GM23338 (cell line): ENCODE measurements at regions not wholly inside any gene's neighbourhood (a gene's known extent, or its start where the extent isn't known, plus 50 kb on each side); places are given as distances from the start of the nearest gene placed in this dataset.
"Not testable (repeated sequence)": the region's sequence is repeated elsewhere in the genome, so short reads cannot be mapped to it uniquely, and the experiment has no call there.

Experiments
- CREB1 ChIP-seq: fragments of 250-450 bp; sonication (Bioruptor Pico); IDR thresholded peaks from 2 replicates; pipeline ENCODE4 v1.5.0; 2020; ENCODE audit warnings: low read depth, mild to moderate bottlenecking, moderate library complexity
- CTCF ChIP-seq, 2 experiments: fragments of 200-600 bp in 1 of 2; sonication (generic) in 1 of 2; conservative IDR thresholded peaks; 2 replicates each; pipeline versions ENCODE4 v1.5.1 to v1.6.1; 2016 to 2017; ENCODE audit warnings: antibody characterized with exemption in 2 of 2, low read depth in 2 of 2, mild to moderate bottlenecking in 2 of 2, moderate library complexity in 1 of 2
- EZH2 ChIP-seq: fragments of 200-600 bp; sonication (generic); IDR thresholded peaks from one replicate; pipeline ENCODE4 v1.8.0; 2017; ENCODE audit warnings: antibody characterized with exemption, mild to moderate bottlenecking, low read depth; ENCODE audit not compliant: unreplicated experiment
- EZH2phosphoT487 ChIP-seq: fragments of 200-600 bp; sonication (generic); IDR thresholded peaks from one replicate; pipeline ENCODE4 v1.8.1; 2018; ENCODE audit warnings: antibody characterized with exemption; ENCODE audit not compliant: unreplicated experiment
- JUNB ChIP-seq: IDR thresholded peaks from one replicate; pipeline ENCODE4 v1.6.1; 2016; ENCODE audit warnings: antibody characterized with exemption; ENCODE audit not compliant: unreplicated experiment
- NANOG ChIP-seq: IDR thresholded peaks from 2 replicates; pipeline ENCODE4 v1.6.1; 2016; ENCODE audit warnings: antibody characterized with exemption, borderline replicate concordance
- POLR2AphosphoS5 ChIP-seq: IDR thresholded peaks from 2 replicates; pipeline ENCODE4 v1.6.1; 2016; ENCODE audit warnings: antibody characterized with exemption, low read depth
- STAT1 ChIP-seq: IDR thresholded peaks from one replicate; pipeline ENCODE4 v1.6.1; 2016; ENCODE audit warnings: antibody characterized with exemption; ENCODE audit not compliant: unreplicated experiment
- ZNF114 ChIP-seq: fragments of 250-450 bp; sonication (Bioruptor Pico); IDR thresholded peaks from 2 replicates; pipeline ENCODE4 v1.5.0; 2020; ENCODE audit warnings: mild to moderate bottlenecking, moderate library complexity
- ZNF331 ChIP-seq: fragments of 250-450 bp; sonication (Bioruptor Pico); IDR thresholded peaks from 2 replicates; pipeline ENCODE4 v1.5.0; 2020; ENCODE audit warnings: low read depth, mild to moderate bottlenecking, moderate library complexity
- ZNF462 ChIP-seq: fragments of 250-450 bp; sonication (Bioruptor Pico); IDR thresholded peaks from 2 replicates; pipeline ENCODE4 v1.5.0; 2020; ENCODE audit warnings: mild to moderate bottlenecking, moderate library complexity
- TF ChIP-seq, protein P1 (sequence below): IDR thresholded peaks from one replicate; pipeline ENCODE4 v1.6.1; 2018; ENCODE audit warnings: antibody characterized with exemption; ENCODE audit not compliant: unreplicated experiment
- TF ChIP-seq, protein P2 (sequence below): IDR thresholded peaks from 2 replicates; pipeline ENCODE4 v1.6.1; 2016; ENCODE audit warnings: antibody characterized with exemption

DNA sequence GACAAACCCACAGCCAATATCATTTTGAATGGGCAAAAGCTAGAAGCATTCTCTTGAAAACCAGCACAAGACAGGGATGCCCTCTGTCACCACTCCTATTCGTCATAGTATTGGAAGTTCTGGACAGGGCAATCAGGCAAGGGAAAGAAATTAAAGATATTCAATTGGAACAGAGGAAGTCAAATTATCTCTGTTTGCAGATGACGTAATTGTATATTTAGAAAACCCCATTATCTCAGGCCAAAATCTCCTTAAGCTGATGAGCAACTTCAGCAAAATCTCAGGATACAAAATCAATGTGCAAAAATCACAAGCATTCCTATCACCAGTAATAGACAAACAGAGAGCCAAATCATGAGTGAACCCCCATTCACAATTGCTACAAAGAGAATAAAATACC, 99.1 kb upstream of the SMLR1 start:
- not testable (repeated sequence) for TF ChIP-seq CTCF (conservative IDR thresholded peaks at IDR 0.05; ENCODE audit: low read depth in 2 of 2); EZH2; EZH2phosphoT487; POLR2AphosphoS5; ZNF331 (CRISPR knock-in tag); JUNB; CREB1 (CRISPR knock-in tag); NANOG; ZNF114 (CRISPR knock-in tag); STAT1; ZNF462 (CRISPR knock-in tag)
- TF ChIP-seq, protein P1, sequence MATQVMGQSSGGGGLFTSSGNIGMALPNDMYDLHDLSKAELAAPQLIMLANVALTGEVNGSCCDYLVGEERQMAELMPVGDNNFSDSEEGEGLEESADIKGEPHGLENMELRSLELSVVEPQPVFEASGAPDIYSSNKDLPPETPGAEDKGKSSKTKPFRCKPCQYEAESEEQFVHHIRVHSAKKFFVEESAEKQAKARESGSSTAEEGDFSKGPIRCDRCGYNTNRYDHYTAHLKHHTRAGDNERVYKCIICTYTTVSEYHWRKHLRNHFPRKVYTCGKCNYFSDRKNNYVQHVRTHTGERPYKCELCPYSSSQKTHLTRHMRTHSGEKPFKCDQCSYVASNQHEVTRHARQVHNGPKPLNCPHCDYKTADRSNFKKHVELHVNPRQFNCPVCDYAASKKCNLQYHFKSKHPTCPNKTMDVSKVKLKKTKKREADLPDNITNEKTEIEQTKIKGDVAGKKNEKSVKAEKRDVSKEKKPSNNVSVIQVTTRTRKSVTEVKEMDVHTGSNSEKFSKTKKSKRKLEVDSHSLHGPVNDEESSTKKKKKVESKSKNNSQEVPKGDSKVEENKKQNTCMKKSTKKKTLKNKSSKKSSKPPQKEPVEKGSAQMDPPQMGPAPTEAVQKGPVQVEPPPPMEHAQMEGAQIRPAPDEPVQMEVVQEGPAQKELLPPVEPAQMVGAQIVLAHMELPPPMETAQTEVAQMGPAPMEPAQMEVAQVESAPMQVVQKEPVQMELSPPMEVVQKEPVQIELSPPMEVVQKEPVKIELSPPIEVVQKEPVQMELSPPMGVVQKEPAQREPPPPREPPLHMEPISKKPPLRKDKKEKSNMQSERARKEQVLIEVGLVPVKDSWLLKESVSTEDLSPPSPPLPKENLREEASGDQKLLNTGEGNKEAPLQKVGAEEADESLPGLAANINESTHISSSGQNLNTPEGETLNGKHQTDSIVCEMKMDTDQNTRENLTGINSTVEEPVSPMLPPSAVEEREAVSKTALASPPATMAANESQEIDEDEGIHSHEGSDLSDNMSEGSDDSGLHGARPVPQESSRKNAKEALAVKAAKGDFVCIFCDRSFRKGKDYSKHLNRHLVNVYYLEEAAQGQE, result not testable (repeated sequence)
- TF ChIP-seq, protein P2, sequence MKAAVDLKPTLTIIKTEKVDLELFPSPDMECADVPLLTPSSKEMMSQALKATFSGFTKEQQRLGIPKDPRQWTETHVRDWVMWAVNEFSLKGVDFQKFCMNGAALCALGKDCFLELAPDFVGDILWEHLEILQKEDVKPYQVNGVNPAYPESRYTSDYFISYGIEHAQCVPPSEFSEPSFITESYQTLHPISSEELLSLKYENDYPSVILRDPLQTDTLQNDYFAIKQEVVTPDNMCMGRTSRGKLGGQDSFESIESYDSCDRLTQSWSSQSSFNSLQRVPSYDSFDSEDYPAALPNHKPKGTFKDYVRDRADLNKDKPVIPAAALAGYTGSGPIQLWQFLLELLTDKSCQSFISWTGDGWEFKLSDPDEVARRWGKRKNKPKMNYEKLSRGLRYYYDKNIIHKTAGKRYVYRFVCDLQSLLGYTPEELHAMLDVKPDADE, result not testable (repeated sequence)
